Upper lobe of left lung (tissue), 6 donors: ENCODE measurements at regions not wholly inside any gene's neighbourhood (a gene's known extent, or its start where the extent isn't known, plus 50 kb on each side); places are given as distances from the start of the nearest gene placed in this dataset.

ENCODE experiments used
- ATAC-seq, 2 donors: fragments of 200-7000 bp; cut with Tn5 transposase; one replicate each; pipeline ENCODE4 v1.9.1; 2022; ENCODE audit warnings: mild to moderate bottlenecking in 2 of 2, moderate library complexity in 2 of 2; ENCODE audit not compliant: low FRiP score in 2 of 2
- DNase-seq, 2 donors: peaks; one replicate each; pipeline ENCODE4 v3.0.0-alpha.2; 2019 to 2020
- H3K27ac ChIP-seq, 4 donors: fragments of 200-600 bp; sonication (generic); one replicate each; pipeline ENCODE4 v1.5.1; 2016 to 2019
- H3K27me3 ChIP-seq, 4 donors: fragments of 200-600 bp; sonication (generic); one replicate each; pipeline ENCODE4 v1.5.1; 2017 to 2019
- H3K36me3 ChIP-seq, 4 donors: fragments of 200-600 bp; sonication (generic); one replicate each; pipeline ENCODE4 v1.5.1; 2016 to 2019
- H3K4me1 ChIP-seq, 4 donors: fragments of 200-600 bp; sonication (generic); one replicate each; pipeline ENCODE4 v1.5.1; 2018 to 2019
- H3K4me3 ChIP-seq, 4 donors: fragments of 200-600 bp; sonication (generic); one replicate each; pipeline ENCODE4 v1.5.1; 2017 to 2019; ENCODE audit warnings: mild to moderate bottlenecking in 2 of 4, moderate library complexity in 1 of 4
- H3K9me3 ChIP-seq, 4 donors: fragments of 200-600 bp; sonication (generic); one replicate each; pipeline ENCODE4 v1.5.1; 2018 to 2019
- CTCF ChIP-seq, 6 experiments: fragments of 450-650 bp in 4 of 6; fragments of 200-600 bp in 2 of 6; sonication (generic) in 2 of 6; IDR thresholded peaks; one replicate each; pipeline ENCODE4 v1.5.1; 2016 to 2019; ENCODE audit warnings: antibody characterized with exemption in 6 of 6
- EP300 ChIP-seq, 4 donors: sonication (generic); formaldehyde crosslinking; IDR thresholded peaks; one replicate each; pipeline ENCODE4 v1.5.1; 2017; ENCODE audit warnings: antibody characterized with exemption in 4 of 4, control low read depth in 2 of 4
- POLR2A ChIP-seq, 4 donors: fragments of 450-650 bp; IDR thresholded peaks; one replicate each; pipeline ENCODE4 v1.5.1; 2016 to 2017; ENCODE audit warnings: antibody characterized with exemption in 4 of 4, mild to moderate bottlenecking in 2 of 4
- POLR2AphosphoS5 ChIP-seq, 2 donors: sonication (generic); formaldehyde crosslinking; IDR thresholded peaks; one replicate each; pipeline ENCODE4 v1.5.1; 2017; ENCODE audit warnings: antibody characterized with exemption in 2 of 2
- WGBS, 2 donors: methylation state at CpG; one replicate each; pipeline ENCODE4 v1.1.5; 2017 to 2018; 5-methylcytosine and 5-hydroxymethylcytosine counted together
- donor health status: DM: no; HTN: no; CAD: no; lungs with moderate emphysema.
- donor health status: DM: no; HTN: yes; CAD: no; lungs with severe emphysema.

GRCh38 chr4:81769244-81769643 lies 297.5 kb upstream of the RASGEF1B start:
- H3K4me1 ChIP-seq = no peaks in the 10 kb centered on the region
- no peaks in the 10 kb centered on the region for H3K9me3 ChIP-seq
- no peak for TF ChIP-seq POLR2A (IDR thresholded peaks at IDR 0.05)
- TF ChIP-seq POLR2AphosphoS5 (IDR thresholded peaks at IDR 0.05) = no peak
- TF ChIP-seq EP300 (IDR thresholded peaks at IDR 0.05) = no peak
- no peak for TF ChIP-seq CTCF (IDR thresholded peaks at IDR 0.05)
- no peak overlapping the region for H3K27ac ChIP-seq
- 93 to 94% methylated on average over 2 of the region's 2 CpGs for whole genome bisulfite sequencing, 2 donors
- H3K27me3 ChIP-seq = no peaks in the 10 kb centered on the region
- no peak for DNase-seq
- H3K36me3 ChIP-seq = no peaks in the 10 kb centered on the region
- H3K4me3 ChIP-seq = no peak overlapping the region
- no peak for ATAC-seq

GRCh38 chr4:81758574-81759264 lies 287.0 kb upstream of the RASGEF1B start:
- no peaks in the 10 kb centered on the region for H3K36me3 ChIP-seq
- no peaks in the 10 kb centered on the region for H3K27me3 ChIP-seq
- WGBS, 2 donors = 94 to 100% methylated on average over 1 of the region's 1 CpG
- ATAC-seq (no peak), DNase-seq (no peak)
- H3K27ac ChIP-seq = no peak overlapping the region
- H3K4me3 ChIP-seq = no peak overlapping the region
- no peaks in the 10 kb centered on the region for H3K4me1 ChIP-seq
- H3K9me3 ChIP-seq = no peaks in the 10 kb centered on the region
- TF ChIP-seq POLR2AphosphoS5 (IDR thresholded peaks at IDR 0.05) (no peak), POLR2A (IDR thresholded peaks at IDR 0.05) (no peak), CTCF (IDR thresholded peaks at IDR 0.05) (no peak), EP300 (IDR thresholded peaks at IDR 0.05) (no peak)

GRCh38 chr4:81757691-81758090 lies 286.0 kb upstream of the RASGEF1B start:
- no peaks in the 10 kb centered on the region for H3K27me3 ChIP-seq
- ATAC-seq (peak in 1 of 2 donors; percentile 34), DNase-seq (no peak)
- H3K4me3 ChIP-seq = no peak overlapping the region
- H3K36me3 ChIP-seq = no peaks in the 10 kb centered on the region
- no peak overlapping the region for H3K27ac ChIP-seq
- H3K9me3 ChIP-seq = no peaks in the 10 kb centered on the region
- no peaks in the 10 kb centered on the region for H3K4me1 ChIP-seq
- TF ChIP-seq EP300 (IDR thresholded peaks at IDR 0.05) (no peak), CTCF (IDR thresholded peaks at IDR 0.05) (no peak), POLR2A (IDR thresholded peaks at IDR 0.05) (no peak), POLR2AphosphoS5 (IDR thresholded peaks at IDR 0.05) (no peak)
- 87 to 93% methylated on average over 2 of the region's 2 CpGs for WGBS, 2 donors

- Histone ChIP-seq H3K27me3 (no peaks in the 10 kb centered on the region), H3K27ac (no peak overlapping the region), H3K4me3 (no peak overlapping the region), H3K36me3 (no peaks in the 10 kb centered on the region), H3K9me3 (no peaks in the 10 kb centered on the region), H3K4me1 (no peaks in the 10 kb centered on the region)
- WGBS, 2 donors = 56 to 66% methylated on average over 3 of the region's 3 CpGs
- DNase-seq (no peak), ATAC-seq (no peak)
- TF ChIP-seq CTCF (IDR thresholded peaks at IDR 0.05) = no peak
- no peak for TF ChIP-seq POLR2A (IDR thresholded peaks at IDR 0.05)
- no peak for TF ChIP-seq POLR2AphosphoS5 (IDR thresholded peaks at IDR 0.05)
- no peak for TF ChIP-seq EP300 (IDR thresholded peaks at IDR 0.05)
These were observed 285.3 kb upstream of the RASGEF1B start for GRCh38 chr4:81756973-81757372.

- H3K27me3 ChIP-seq = no peaks in the 10 kb centered on the region
- ATAC-seq = no peak
- 58 to 73% methylated on average over 2 of the region's 2 CpGs for WGBS, 2 donors
These were observed 284.3 kb upstream of the RASGEF1B start for GRCh38 chr4:81756042-81756441.

More at GRCh38 chr4:81756042-81756441, 284.3 kb upstream of the RASGEF1B start:
- no peaks in the 10 kb centered on the region for H3K9me3 ChIP-seq
- no peak for DNase-seq
- no peak for TF ChIP-seq POLR2A (IDR thresholded peaks at IDR 0.05)
- no peak for TF ChIP-seq EP300 (IDR thresholded peaks at IDR 0.05)
- TF ChIP-seq CTCF (IDR thresholded peaks at IDR 0.05) = no peak
- no peak for TF ChIP-seq POLR2AphosphoS5 (IDR thresholded peaks at IDR 0.05)
- no peaks in the 10 kb centered on the region for H3K36me3 ChIP-seq
- no peak overlapping the region for H3K4me3 ChIP-seq
- no peaks in the 10 kb centered on the region for H3K4me1 ChIP-seq
- H3K27ac ChIP-seq = no peak overlapping the region
